Ishikawa (cell line): ENCODE measurements at regions not wholly inside any gene's neighbourhood (a gene's known extent, or its start where the extent isn't known, plus 50 kb on each side); places are given as distances from the start of the nearest gene placed in this dataset.

Source experiments
- CEBPB ChIP-seq: IDR thresholded peaks from 2 replicates; pipeline ENCODE4 v1.6.1; 2012
- CREB1 ChIP-seq: IDR thresholded peaks from 2 replicates; pipeline ENCODE4 v1.6.1; 2012; ENCODE audit warnings: low read depth
- EGR1 ChIP-seq: IDR thresholded peaks from 2 replicates; pipeline ENCODE4 v1.6.1; 2012
- EP300 ChIP-seq: IDR thresholded peaks from 2 replicates; pipeline ENCODE4 v1.6.1; 2012; ENCODE audit warnings: borderline replicate concordance
- FOXM1 ChIP-seq: IDR thresholded peaks from 2 replicates; pipeline ENCODE4 v1.6.1; 2012; ENCODE audit warnings: low read depth, borderline replicate concordance
- NFIC ChIP-seq: IDR thresholded peaks from 2 replicates; pipeline ENCODE4 v1.6.1; 2012
- RAD21 ChIP-seq: IDR thresholded peaks from 2 replicates; pipeline ENCODE4 v1.6.1; 2012; ENCODE audit warnings: low read depth
- TAF1 ChIP-seq: IDR thresholded peaks from 2 replicates; pipeline ENCODE4 v1.6.1; 2012; ENCODE audit warnings: low read depth, mild to moderate bottlenecking
- TCF12 ChIP-seq: IDR thresholded peaks from 2 replicates; pipeline ENCODE4 v1.6.1; 2012; ENCODE audit warnings: low read depth
- TEAD4 ChIP-seq: IDR thresholded peaks from 2 replicates; pipeline ENCODE4 v1.6.1; 2012
- YY1 ChIP-seq: IDR thresholded peaks from 2 replicates; pipeline ENCODE4 v1.6.1; 2012; ENCODE audit warnings: low read depth
- ZBTB7A ChIP-seq: IDR thresholded peaks from 2 replicates; pipeline ENCODE4 v1.6.1; 2012; ENCODE audit warnings: low read depth
- TF ChIP-seq, protein P1 (sequence below): IDR thresholded peaks from 2 replicates; pipeline ENCODE4 v1.6.1; 2012; ENCODE audit warnings: low read depth, mild to moderate bottlenecking
- TF ChIP-seq, protein P2 (sequence below): IDR thresholded peaks from 2 replicates; pipeline ENCODE4 v1.6.1; 2012

DNA sequence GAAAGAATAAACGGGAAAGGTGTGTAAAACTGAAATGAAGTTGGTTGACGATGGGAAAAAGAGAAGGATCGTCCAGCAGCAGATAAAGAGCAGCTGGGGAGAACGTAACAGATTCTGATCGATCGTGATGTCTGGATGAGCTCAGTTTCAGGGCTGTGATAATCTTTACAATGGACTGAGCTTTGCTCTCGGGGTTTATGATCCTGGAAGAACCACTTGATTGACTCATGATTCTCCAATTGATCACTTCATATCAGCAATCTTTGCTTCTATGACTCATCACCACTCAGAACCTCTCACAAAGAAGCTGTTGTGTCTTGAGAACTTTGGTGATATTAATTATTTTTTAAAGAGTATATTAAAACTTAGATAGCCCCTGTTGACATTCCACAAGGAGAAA, 690.7 kb downstream of the TUSC7 start:
- TF ChIP-seq TAF1 (no peak), RAD21 (no peak), EP300 (no peak), YY1 (no peak), CEBPB (no peak), TEAD4 (no peak), CREB1 (no peak), NFIC (no peak)
- TF ChIP-seq, protein P1, sequence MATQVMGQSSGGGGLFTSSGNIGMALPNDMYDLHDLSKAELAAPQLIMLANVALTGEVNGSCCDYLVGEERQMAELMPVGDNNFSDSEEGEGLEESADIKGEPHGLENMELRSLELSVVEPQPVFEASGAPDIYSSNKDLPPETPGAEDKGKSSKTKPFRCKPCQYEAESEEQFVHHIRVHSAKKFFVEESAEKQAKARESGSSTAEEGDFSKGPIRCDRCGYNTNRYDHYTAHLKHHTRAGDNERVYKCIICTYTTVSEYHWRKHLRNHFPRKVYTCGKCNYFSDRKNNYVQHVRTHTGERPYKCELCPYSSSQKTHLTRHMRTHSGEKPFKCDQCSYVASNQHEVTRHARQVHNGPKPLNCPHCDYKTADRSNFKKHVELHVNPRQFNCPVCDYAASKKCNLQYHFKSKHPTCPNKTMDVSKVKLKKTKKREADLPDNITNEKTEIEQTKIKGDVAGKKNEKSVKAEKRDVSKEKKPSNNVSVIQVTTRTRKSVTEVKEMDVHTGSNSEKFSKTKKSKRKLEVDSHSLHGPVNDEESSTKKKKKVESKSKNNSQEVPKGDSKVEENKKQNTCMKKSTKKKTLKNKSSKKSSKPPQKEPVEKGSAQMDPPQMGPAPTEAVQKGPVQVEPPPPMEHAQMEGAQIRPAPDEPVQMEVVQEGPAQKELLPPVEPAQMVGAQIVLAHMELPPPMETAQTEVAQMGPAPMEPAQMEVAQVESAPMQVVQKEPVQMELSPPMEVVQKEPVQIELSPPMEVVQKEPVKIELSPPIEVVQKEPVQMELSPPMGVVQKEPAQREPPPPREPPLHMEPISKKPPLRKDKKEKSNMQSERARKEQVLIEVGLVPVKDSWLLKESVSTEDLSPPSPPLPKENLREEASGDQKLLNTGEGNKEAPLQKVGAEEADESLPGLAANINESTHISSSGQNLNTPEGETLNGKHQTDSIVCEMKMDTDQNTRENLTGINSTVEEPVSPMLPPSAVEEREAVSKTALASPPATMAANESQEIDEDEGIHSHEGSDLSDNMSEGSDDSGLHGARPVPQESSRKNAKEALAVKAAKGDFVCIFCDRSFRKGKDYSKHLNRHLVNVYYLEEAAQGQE = no peak

DNA sequence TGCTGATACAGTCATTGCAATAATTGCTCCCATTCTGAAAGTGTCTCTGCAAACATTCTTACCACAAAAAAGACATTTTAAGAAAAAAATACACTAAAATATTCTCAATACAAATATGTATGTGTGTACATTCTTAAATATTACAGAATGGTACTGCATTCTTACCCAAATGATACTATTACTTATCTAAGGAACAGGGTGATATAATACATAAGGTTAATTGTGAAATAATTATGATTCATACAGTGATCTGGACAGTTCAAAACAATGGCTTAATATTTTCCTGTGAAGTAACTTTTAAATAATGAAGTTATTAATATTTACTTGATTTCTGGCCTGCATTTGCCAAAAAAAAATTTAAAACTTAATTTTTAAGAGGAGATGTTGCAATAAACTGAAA, 694.6 kb downstream of the TUSC7 start:
- TF ChIP-seq RAD21 (no peak), TAF1 (no peak), CEBPB (no peak)

DNA sequence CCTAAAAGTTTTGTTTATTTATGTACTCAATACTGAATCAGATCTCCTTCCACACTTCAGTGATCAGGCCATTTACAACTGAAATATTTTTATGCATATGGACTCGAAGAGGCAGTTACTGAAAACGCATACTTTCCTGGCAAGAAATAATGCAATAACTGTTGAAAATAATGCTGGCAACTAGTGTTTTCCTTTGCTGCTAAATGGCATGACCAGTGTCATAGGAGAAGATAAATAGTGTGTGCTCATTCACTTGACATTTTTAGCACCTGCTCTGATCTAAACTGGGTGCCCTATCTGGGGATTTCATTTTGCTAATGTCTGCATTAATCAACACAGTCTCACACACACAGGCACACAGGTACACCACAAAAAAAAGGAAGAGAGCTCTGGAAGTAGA, 695.2 kb downstream of the TUSC7 start:
- TF ChIP-seq EP300 = peak; percentile 32; the same call in 1 of the 2 replicates
- TF ChIP-seq TAF1 = no peak
- no peak for TF ChIP-seq YY1

DNA sequence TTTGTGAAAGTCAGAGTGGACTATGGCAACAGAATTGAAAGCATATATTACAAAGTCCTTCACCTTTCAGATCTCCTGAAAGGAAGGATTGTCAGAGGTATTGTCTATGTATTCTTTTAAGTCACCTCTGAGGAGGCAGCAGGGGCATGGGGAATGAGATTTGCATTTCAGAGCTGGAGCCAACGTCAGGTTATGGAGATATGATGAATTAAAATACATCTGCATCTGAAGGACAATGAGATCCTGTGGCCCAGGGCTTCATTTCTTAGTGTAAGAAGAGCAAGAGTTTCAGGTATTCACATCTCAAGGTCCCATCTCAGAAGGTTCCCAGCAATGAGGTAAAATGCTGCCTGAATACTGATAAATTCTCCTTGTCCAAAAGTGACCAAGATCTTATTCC, 695.8 kb downstream of the TUSC7 start:
- TF ChIP-seq, protein P1 = no peak
- TF ChIP-seq EGR1 (no peak), EP300 (no peak), RAD21 (no peak), CREB1 (no peak), TAF1 (no peak), ZBTB7A (no peak)
- TF ChIP-seq, protein P2, sequence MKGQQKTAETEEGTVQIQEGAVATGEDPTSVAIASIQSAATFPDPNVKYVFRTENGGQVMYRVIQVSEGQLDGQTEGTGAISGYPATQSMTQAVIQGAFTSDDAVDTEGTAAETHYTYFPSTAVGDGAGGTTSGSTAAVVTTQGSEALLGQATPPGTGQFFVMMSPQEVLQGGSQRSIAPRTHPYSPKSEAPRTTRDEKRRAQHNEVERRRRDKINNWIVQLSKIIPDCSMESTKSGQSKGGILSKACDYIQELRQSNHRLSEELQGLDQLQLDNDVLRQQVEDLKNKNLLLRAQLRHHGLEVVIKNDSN = no peak

DNA sequence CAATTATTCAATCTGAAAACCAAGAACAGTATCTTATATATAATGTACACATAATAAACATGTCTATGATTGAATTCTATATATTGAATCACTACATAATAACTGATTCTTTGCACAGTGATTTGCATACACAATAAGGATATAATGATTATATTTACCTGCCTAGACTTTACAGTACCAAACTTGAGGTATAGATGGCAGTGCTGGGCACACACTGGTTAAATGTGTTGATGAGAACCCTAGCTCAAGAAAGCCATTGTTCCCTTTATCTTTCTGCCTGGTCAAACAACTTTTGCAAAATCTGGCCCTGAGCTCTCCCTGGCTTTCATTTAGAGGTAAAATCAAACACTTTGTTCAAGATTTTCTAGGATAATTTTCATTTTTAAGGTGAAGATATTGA, 697.7 kb downstream of the TUSC7 start:
- TF ChIP-seq, protein P1 = no peak
- peak; percentile 38 for TF ChIP-seq RAD21

DNA sequence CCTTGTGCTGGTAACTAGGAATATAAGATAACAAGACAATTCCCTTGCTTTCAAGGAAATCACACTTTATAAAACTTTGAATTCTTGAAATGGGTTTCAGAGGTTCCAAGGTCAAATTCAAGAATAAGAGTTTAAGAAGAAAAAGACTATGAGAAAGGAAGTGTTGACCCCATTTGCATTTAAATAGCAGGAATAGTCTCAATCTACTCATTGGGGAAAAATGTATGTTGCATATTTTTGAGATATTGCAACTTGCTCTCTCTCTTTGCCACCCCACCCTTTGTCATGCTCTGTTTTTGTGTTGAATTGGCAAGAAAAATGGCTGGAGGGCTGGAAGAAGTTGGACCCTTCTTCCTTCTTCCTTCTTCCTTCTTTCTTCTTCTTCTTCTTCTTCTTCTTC, 699.2 kb downstream of the TUSC7 start:
- TF ChIP-seq TCF12 (no peak), FOXM1 (no peak), EGR1 (no peak), TAF1 (no peak), CREB1 (no peak), NFIC (no peak), ZBTB7A (no peak), TEAD4 (no peak), YY1 (no peak), EP300 (no peak), RAD21 (no peak)
- TF ChIP-seq, protein P1 = no peak
- TF ChIP-seq, protein P2 = no peak
